ENCODE measurements at regions not wholly inside any gene's neighbourhood (a gene's known extent, or its start where the extent isn't known, plus 50 kb on each side); places are given as distances from the start of the nearest gene placed in this dataset.
A peak's percentile ranks its signal among the peaks of the same experiment; 100 is the strongest.

DNA sequence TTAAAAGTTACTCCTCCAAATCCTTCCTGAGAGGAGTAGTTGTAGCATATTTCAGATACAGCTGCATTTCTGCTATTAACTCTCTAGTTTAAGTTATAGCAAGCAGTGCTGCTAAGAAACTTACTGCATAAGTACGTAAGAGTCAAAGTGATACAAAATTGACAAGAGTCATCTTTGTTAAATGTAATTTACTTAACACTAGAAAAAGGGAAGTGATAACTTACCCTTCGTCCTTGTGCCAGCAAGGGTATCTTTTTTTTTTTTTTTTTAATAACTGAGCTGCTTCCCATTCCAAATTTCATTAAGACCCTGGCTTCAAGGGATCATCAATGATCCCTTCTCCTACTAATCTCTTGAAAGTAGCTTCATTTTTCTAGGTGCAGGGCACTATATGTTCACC, 493.0 kb downstream of the PLCL1 start:
- H3K9me3 ChIP-seq = no peaks in the 10 kb centered on the region
- no peak overlapping the region for H3K4me3 ChIP-seq
- H3K27ac ChIP-seq = no peak overlapping the region
- TF ChIP-seq CTCF (IDR thresholded peaks at IDR 0.05) = no peak
- H3K36me3 ChIP-seq = no peaks in the 10 kb centered on the region
- intact Hi-C loops (cut with DNase I; ENCODE audit: low total_unique reads) = loop anchor here (2.0 kb wide), 1 partner anchor 497 kb away; no protein-coding TSS in a partner anchor
- no peaks in the 10 kb centered on the region for H3K4me1 ChIP-seq
- no peak for DNase-seq
- H3K27me3 ChIP-seq = no peaks in the 10 kb centered on the region

DNA sequence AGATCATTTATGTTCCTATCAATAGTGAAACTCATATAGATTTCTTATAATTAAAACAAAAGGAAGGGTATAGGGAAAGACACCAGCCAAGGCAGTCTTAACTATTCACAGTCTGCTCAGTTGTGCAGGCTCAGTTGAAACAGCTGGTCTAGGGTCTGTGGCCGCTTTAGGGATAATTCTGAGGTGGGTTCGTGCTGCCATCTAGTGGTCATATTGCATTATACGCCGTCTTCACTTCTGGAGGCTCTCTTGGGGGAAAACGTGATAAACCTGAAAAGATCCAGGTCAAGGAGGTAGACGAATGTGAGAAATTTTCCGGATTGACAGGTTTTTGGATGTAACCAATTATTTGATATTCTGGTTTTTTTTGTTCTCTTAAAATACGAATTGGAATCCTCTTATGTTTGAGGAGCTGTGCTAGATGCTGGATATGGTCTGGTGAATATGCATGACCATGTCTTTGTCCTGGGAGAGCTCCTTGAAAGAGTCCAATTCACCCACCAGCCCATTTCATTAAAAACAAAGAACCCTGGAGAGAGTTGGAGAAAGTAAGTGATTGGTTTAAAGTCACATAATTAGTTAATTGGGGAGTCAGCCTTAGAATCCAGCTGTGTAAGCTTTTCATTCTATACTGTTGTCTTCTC, 492.4 kb downstream of the PLCL1 start:
- Histone ChIP-seq H3K27ac (no peak overlapping the region), H3K36me3 (no peaks in the 10 kb centered on the region), H3K9me3 (no peaks in the 10 kb centered on the region), H3K27me3 (no peaks in the 10 kb centered on the region), H3K4me3 (no peak overlapping the region), H3K4me1 (no peaks in the 10 kb centered on the region)
- intact Hi-C loops (cut with DNase I; ENCODE audit: low total_unique reads) = loop anchor here (2.0 kb wide), 1 partner anchor 496 kb away; no protein-coding TSS in a partner anchor
- peak in 1 of 2 donors; percentile 30 for DNase-seq
- TF ChIP-seq CTCF (IDR thresholded peaks at IDR 0.05) = peak; percentile 82 to 87

DNA sequence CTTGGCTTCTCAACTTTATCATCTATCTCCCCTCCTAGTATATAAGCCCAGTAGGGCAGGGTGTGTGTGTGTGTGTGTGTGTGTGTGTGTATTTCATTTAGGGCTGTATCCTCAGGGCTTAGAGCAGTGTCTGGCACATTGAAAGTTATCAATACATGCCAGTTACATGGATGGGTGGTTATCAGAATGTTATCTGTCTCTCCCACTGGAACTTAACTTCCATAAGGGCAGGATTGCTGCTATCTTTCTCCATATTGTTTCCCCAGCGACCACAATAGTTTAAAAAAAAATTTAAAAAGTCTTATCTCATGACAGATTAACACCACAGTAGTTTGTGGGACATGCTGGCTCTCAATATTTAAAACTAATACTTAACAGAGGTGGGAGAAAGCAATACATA, 488.9 kb downstream of the PLCL1 start:
- no peaks in the 10 kb centered on the region for H3K4me1 ChIP-seq
- H3K27ac ChIP-seq = no peak overlapping the region
- no peaks in the 10 kb centered on the region for H3K36me3 ChIP-seq
- intact Hi-C loops (cut with DNase I; ENCODE audit: low total_unique reads) = no loop called here
- H3K27me3 ChIP-seq = no peaks in the 10 kb centered on the region
- no peak overlapping the region for H3K4me3 ChIP-seq
- no peak for DNase-seq
- no peak for TF ChIP-seq CTCF (IDR thresholded peaks at IDR 0.05)
- no peaks in the 10 kb centered on the region for H3K9me3 ChIP-seq

DNA sequence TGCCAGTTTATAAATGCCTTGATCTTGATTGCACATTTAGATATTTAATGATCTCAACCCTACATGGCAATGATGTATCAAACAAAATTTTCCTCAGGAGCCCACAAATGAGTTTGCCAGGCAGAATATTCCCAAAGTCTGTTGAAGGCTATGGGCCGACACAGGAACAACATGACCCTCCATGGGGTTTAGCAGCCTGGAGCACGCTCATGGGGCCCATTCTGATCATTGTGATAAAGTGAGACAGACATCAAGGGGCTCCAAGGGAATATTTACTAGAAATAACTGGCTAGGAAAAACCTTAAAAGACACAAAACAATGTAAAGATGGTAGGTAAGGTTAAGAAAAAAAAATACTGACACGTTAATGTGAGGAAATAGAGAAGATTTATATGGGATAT, 485.4 kb downstream of the PLCL1 start:
- no peak overlapping the region for H3K27ac ChIP-seq
- DNase-seq = no peak
- no peaks in the 10 kb centered on the region for H3K9me3 ChIP-seq
- no peak for TF ChIP-seq CTCF (IDR thresholded peaks at IDR 0.05)
- no peaks in the 10 kb centered on the region for H3K4me1 ChIP-seq
- H3K27me3 ChIP-seq = no peaks in the 10 kb centered on the region
- intact Hi-C loops (cut with DNase I; ENCODE audit: low total_unique reads) = no loop called here
- H3K4me3 ChIP-seq = no peak overlapping the region
- no peaks in the 10 kb centered on the region for H3K36me3 ChIP-seq

DNA sequence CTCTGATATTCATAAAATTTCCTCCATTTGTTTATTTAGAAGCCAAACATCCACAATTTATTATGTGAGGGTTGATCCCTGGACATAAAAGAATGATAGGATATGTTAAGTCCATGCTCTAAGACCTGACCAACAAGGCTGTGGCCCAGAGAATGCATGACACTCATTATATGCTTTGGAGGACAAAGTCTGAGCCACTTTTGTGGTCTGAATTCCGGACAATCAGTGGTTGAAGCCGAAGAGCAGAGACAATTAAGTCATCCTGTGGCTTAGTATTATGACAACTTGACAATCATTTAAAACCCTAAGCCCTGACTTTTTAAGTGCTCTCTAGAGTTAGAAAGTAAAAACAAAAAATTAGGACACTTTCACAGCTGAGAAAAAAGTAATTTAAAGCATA, 483.3 kb downstream of the PLCL1 start:
- DNase-seq = no peak
- H3K27ac ChIP-seq = no peak overlapping the region
- no peaks in the 10 kb centered on the region for H3K36me3 ChIP-seq
- TF ChIP-seq CTCF (IDR thresholded peaks at IDR 0.05) = no peak
- no peaks in the 10 kb centered on the region for H3K9me3 ChIP-seq
- intact Hi-C loops (cut with DNase I; ENCODE audit: low total_unique reads) = no loop called here
- H3K27me3 ChIP-seq = no peaks in the 10 kb centered on the region
- no peak overlapping the region for H3K4me3 ChIP-seq
- no peaks in the 10 kb centered on the region for H3K4me1 ChIP-seq

DNA sequence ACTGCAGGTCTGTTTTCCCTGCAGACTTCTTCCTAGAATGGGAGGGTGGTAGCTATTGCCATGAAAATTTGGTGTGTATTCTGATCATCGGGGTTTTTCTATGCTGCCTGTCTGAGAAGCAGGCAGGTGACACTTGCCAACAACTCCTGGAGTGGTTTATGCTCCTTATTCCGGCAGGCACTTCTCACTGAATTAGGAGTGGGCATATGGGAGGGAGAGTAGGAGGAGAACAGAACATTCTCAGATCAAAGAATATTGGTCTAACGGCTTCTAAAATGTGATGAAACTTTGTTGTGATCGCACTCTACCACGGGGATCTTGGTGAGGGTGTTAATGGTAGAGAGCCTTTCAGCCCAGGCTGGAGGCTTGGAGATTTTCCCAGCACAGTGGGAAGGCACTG, 480.8 kb downstream of the PLCL1 start:
- H3K36me3 ChIP-seq = no peaks in the 10 kb centered on the region
- H3K4me1 ChIP-seq = no peaks in the 10 kb centered on the region
- no peak for DNase-seq
- H3K9me3 ChIP-seq = no peaks in the 10 kb centered on the region
- H3K27me3 ChIP-seq = no peaks in the 10 kb centered on the region
- H3K27ac ChIP-seq = no peak overlapping the region
- intact Hi-C loops (cut with DNase I; ENCODE audit: low total_unique reads) = no loop called here
- H3K4me3 ChIP-seq = no peak overlapping the region
- TF ChIP-seq CTCF (IDR thresholded peaks at IDR 0.05) = no peak
